Uterus (tissue), 2 donors: ENCODE measurements at regions not wholly inside any gene's neighbourhood (a gene's known extent, or its start where the extent isn't known, plus 50 kb on each side); places are given as distances from the start of the nearest gene placed in this dataset.

Source experiments
- CTCF ChIP-seq, 4 experiments: fragments of 200-600 bp in 2 of 4; fragments of 450-650 bp in 2 of 4; sonication (generic) in 2 of 4; IDR thresholded peaks; one replicate each; pipeline ENCODE4 v1.5.1; 2016 to 2019; ENCODE audit warnings: antibody characterized with exemption in 4 of 4, mild to moderate bottlenecking in 2 of 4, moderate library complexity in 1 of 4
- POLR2A ChIP-seq, 2 donors: fragments of 450-650 bp; IDR thresholded peaks; one replicate each; pipeline ENCODE4 v1.6.1; 2016; ENCODE audit warnings: antibody characterized with exemption in 2 of 2, mild to moderate bottlenecking in 1 of 2, moderate library complexity in 1 of 2

DNA sequence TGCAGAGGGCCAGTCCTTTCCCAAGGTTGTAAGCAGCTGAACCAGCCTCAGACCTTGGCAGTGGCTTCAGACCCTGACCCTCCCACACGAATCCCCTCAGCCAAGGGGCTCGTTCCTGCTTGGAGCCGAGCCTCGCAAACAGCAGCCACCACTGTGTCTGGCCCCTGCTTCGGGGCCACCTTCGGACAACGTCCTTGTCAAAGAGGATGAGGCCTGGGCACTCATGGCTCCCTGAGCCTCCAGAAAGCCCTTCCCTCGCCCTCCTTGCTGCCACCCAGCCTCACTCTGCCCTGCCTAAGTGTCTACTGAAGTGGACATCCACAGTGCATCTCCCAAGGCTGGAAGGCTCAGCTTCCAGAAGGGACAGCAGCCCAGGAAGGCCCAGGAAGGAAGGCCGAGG lies 161.7 kb downstream of the OLFM1 start:
- TF ChIP-seq CTCF (IDR thresholded peaks at IDR 0.05) = no peak
- no peak for TF ChIP-seq POLR2A (IDR thresholded peaks at IDR 0.05)
